DOHH2 (cell line): ENCODE measurements at regions not wholly inside any gene's neighbourhood (a gene's known extent, or its start where the extent isn't known, plus 50 kb on each side); places are given as distances from the start of the nearest gene placed in this dataset.

Experiments
- H3F3A ChIP-seq: fragments of 200-600 bp; sonication (generic), shearing (Covaris generic); 2 replicates; pipeline ENCODE4 v1.6.0; 2016; ENCODE audit warnings: antibody characterized with exemption, mild to moderate bottlenecking; ENCODE audit not compliant: control insufficient read depth, insufficient read depth
- H3K27ac ChIP-seq: fragments of 200-600 bp; sonication (generic); 2 replicates; pipeline ENCODE4 v1.5.1; 2014; ENCODE audit warnings: low read depth, mild to moderate bottlenecking, low read length, moderate library complexity
- H3K27me3 ChIP-seq: fragments of 200-600 bp; sonication (generic); 2 replicates; pipeline ENCODE4 v1.6.1; 2014; ENCODE audit warnings: mild to moderate bottlenecking, low read length, mixed read lengths; ENCODE audit not compliant: control insufficient read depth
- H3K36me3 ChIP-seq: fragments of 200-600 bp; sonication (generic); 2 replicates; pipeline ENCODE4 v1.6.1; 2014; ENCODE audit warnings: mild to moderate bottlenecking, low read length, moderate library complexity, mixed read lengths; ENCODE audit not compliant: control insufficient read depth
- H3K4me1 ChIP-seq: fragments of 200-600 bp; sonication (generic); 2 replicates; pipeline ENCODE4 v1.6.1; 2014; ENCODE audit warnings: mild to moderate bottlenecking, low read length, mixed read lengths; ENCODE audit not compliant: control insufficient read depth
- H3K4me2 ChIP-seq: fragments of 200-600 bp; sonication (generic); 2 replicates; pipeline ENCODE4 v1.6.0; 2014; ENCODE audit warnings: mild to moderate bottlenecking, low read length, moderate library complexity
- H3K4me3 ChIP-seq: fragments of 200-600 bp; sonication (generic); 2 replicates; pipeline ENCODE4 v1.5.1; 2014; ENCODE audit warnings: mild to moderate bottlenecking, low read length, mixed read lengths
- H3K79me2 ChIP-seq: fragments of 200-600 bp; sonication (generic); 2 replicates; pipeline ENCODE4 v1.6.1; 2014; ENCODE audit warnings: mild to moderate bottlenecking, low read length, mixed read lengths; ENCODE audit not compliant: control insufficient read depth
- H3K9me2 ChIP-seq: fragments of 200-600 bp; sonication (generic); replicated peaks from 2 replicates; pipeline ENCODE4 v1.6.1; 2014; ENCODE audit warnings: mild to moderate bottlenecking, low read length, mixed read lengths; ENCODE audit not compliant: control insufficient read depth
- H3K9me3 ChIP-seq: fragments of 200-600 bp; sonication (generic); 2 replicates; pipeline ENCODE4 v1.6.1; 2014; ENCODE audit warnings: antibody characterized with exemption, low read length, mixed read lengths; ENCODE audit not compliant: control insufficient read depth, insufficient read depth
- H4K20me1 ChIP-seq: fragments of 200-600 bp; sonication (generic); 2 replicates; pipeline ENCODE4 v1.6.0; 2014; ENCODE audit warnings: low read depth, mild to moderate bottlenecking, antibody characterized with exemption, low read length, moderate library complexity; ENCODE audit not compliant: control insufficient read depth, insufficient read depth
- EZH2phosphoT487 ChIP-seq: fragments of 200-600 bp; sonication (generic); IDR thresholded peaks from 2 replicates; pipeline ENCODE4 v1.6.1; 2017; ENCODE audit warnings: borderline replicate concordance, mild to moderate bottlenecking, antibody characterized with exemption, low read length, moderate library complexity, mixed read lengths
- TF ChIP-seq, protein P1 (sequence below): fragments of 200-600 bp; sonication (generic); IDR thresholded peaks from one replicate; pipeline ENCODE4 v1.5.1; 2014; ENCODE audit warnings: antibody characterized with exemption, mild to moderate bottlenecking, low read depth, low read length; ENCODE audit not compliant: poor library complexity, severe bottlenecking

DNA sequence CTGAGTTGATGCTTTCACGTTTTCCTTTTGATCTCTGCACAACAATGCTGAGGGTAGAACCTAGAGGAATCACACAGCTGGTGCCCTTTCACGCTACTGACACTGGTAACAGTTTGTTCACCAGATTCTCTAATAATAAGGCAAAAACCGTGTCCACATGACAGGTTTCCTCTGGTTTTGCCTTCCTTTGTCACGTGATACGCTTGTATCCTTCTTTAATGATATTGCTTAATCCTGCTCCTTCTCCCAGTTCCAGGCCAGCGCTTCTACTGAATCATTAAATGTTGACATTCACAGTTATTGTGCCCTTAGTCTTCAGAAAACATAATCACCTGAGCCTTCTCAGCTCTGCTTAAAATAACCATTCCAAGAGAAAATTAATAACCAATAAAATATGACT, 978.2 kb upstream of the NCAM2 start:
- no peaks in the 10 kb centered on the region for H3F3A ChIP-seq
- H3K36me3 ChIP-seq, result no peaks in the 10 kb centered on the region
- TF ChIP-seq, protein P1, sequence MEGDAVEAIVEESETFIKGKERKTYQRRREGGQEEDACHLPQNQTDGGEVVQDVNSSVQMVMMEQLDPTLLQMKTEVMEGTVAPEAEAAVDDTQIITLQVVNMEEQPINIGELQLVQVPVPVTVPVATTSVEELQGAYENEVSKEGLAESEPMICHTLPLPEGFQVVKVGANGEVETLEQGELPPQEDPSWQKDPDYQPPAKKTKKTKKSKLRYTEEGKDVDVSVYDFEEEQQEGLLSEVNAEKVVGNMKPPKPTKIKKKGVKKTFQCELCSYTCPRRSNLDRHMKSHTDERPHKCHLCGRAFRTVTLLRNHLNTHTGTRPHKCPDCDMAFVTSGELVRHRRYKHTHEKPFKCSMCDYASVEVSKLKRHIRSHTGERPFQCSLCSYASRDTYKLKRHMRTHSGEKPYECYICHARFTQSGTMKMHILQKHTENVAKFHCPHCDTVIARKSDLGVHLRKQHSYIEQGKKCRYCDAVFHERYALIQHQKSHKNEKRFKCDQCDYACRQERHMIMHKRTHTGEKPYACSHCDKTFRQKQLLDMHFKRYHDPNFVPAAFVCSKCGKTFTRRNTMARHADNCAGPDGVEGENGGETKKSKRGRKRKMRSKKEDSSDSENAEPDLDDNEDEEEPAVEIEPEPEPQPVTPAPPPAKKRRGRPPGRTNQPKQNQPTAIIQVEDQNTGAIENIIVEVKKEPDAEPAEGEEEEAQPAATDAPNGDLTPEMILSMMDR, result no peak
- TF ChIP-seq EZH2phosphoT487, result no peak

DNA sequence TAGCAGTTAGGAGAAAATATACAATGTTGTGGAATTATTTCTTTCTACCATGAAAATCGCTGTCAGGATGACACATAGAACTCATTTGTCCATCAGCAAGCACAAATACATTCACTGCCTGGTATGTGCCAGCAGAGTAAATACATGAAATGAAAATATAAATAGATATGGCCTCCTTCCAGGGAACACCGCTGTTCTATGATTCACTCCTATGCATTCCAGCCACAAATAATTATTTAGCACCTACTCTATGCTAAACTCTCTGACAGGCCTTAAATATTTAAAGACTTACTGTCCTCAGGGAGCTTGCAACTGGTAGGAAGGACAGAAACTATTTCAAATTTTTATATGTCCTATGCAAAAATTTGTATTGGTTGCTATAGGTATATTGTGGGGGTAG, 975.0 kb upstream of the NCAM2 start:
- no peaks in the 10 kb centered on the region for H3F3A ChIP-seq
- H3K79me2 ChIP-seq, result no peaks in the 10 kb centered on the region
- H3K4me3 ChIP-seq, result no peak overlapping the region
- H3K27ac ChIP-seq, result no peak overlapping the region
- no peaks in the 10 kb centered on the region for H3K4me1 ChIP-seq
- no peaks in the 10 kb centered on the region for H3K27me3 ChIP-seq
- TF ChIP-seq, protein P1, result no peak
- TF ChIP-seq EZH2phosphoT487, result no peak
- H4K20me1 ChIP-seq, result no peaks in the 10 kb centered on the region
- no peaks in the 10 kb centered on the region for H3K36me3 ChIP-seq
- H3K9me2 ChIP-seq, result no peaks in the 10 kb centered on the region
- H3K4me2 ChIP-seq, result no peak overlapping the region
- H3K9me3 ChIP-seq, result peaks cover 4% of the 10 kb centered on the region; the same call in 1 of the 2 replicates

More for the DNA sequence above, 978.2 kb upstream of the NCAM2 start:
- no peaks in the 10 kb centered on the region for H3K4me1 ChIP-seq
- no peaks in the 10 kb centered on the region for H3K79me2 ChIP-seq
- H3K9me3 ChIP-seq, result peaks cover 4% of the 10 kb centered on the region; the same call in 1 of the 2 replicates
- H3K27ac ChIP-seq, result no peak overlapping the region
- H3K4me3 ChIP-seq, result no peak overlapping the region
- H3K4me2 ChIP-seq, result no peak overlapping the region
- H3K27me3 ChIP-seq, result no peaks in the 10 kb centered on the region
- H3K9me2 ChIP-seq, result no peaks in the 10 kb centered on the region
- H4K20me1 ChIP-seq, result no peaks in the 10 kb centered on the region

DNA sequence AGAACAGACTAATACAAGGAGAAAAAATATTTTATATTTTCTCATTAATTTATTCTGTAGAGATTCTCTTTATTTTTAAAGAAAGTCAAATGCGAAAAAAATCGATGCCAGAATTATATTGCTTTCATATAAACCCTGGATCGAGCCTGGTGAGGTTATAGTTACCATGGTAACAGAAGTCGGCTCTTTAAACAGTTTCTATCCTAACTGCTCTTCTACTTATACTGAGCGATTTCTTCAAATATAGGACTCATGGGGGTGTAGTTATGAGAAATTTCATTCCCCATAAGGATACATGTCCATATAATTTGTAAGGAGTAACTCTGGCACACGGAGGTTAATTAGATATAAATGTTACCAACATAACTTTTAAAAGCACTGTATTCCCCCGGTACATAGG, 973.5 kb upstream of the NCAM2 start:
- Histone ChIP-seq H3K27me3 (no peaks in the 10 kb centered on the region), H3K4me3 (no peak overlapping the region), H4K20me1 (no peaks in the 10 kb centered on the region), H3K79me2 (no peaks in the 10 kb centered on the region), H3K36me3 (no peaks in the 10 kb centered on the region), H3F3A (no peaks in the 10 kb centered on the region), H3K9me3 (peaks cover 3% of the 10 kb centered on the region; the same call in 1 of the 2 replicates), H3K4me2 (no peak overlapping the region), H3K4me1 (no peaks in the 10 kb centered on the region), H3K27ac (no peak overlapping the region), H3K9me2 (no peaks in the 10 kb centered on the region)
- TF ChIP-seq, protein P1, result no peak
- no peak for TF ChIP-seq EZH2phosphoT487
